GM12891 (cell line): ENCODE measurements at regions not wholly inside any gene's neighbourhood (a gene's known extent, or its start where the extent isn't known, plus 50 kb on each side); places are given as distances from the start of the nearest gene placed in this dataset.

Source experiments
- POLR2A ChIP-seq: IDR thresholded peaks from 2 replicates; pipeline ENCODE4 v1.6.1; 2011; ENCODE audit warnings: low read depth, low read length, control low read depth
- POLR2AphosphoS5 ChIP-seq: IDR thresholded peaks from 2 replicates; pipeline ENCODE4 v1.6.1; 2011; ENCODE audit warnings: low read depth, low read length, control low read depth
- SPI1 ChIP-seq: IDR thresholded peaks from 2 replicates; pipeline ENCODE4 v1.6.1; 2011; ENCODE audit warnings: low read depth, low read length, control low read depth

DNA sequence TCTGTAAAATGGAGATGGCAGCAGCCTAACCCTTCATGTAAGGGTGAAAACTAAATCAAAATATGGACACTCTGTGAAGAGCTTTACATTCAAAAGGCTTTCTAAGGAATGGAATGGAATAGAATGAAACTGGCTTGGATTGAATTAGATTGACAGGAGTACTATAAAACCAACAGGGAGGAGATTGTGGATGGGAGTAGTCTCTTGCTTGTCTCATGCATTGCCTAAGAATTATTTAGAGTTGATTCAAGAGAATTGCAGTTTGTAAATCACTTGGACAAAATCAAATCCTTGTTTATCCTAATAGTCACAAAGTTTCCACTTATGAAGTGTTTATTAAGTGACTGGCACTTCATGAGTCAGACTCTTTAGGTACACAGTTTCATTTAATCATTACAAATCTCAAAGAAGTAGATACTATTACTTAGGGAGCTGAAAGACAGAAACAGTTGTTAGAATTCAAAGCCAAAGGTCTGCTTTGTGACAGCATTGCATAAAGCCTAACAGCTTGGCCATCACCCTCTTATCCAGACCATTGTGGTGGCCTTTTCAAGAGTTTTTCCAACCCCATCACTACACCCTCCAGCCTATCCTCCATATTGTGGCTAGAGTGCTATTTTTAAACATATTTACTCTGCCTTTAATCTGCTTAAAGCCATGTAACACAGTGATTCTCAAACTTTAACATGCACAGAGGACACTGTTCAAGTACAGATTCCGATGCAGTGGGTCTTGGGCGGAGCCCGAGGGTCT, 91.9 kb upstream of the GHITM start:
- TF ChIP-seq POLR2A (no peak), SPI1 (no peak), POLR2AphosphoS5 (no peak)
